Neural progenitor cell (in vitro differentiated cells): ENCODE measurements at regions not wholly inside any gene's neighbourhood (a gene's known extent, or its start where the extent isn't known, plus 50 kb on each side); places are given as distances from the start of the nearest gene placed in this dataset.

Experiments used
- DNase-seq: peaks from one replicate; pipeline ENCODE4 v3.0.0-alpha.2; 2016; ENCODE audit warnings: low spot score
- H2AFZ ChIP-seq: fragments of 200-600 bp; sonication (generic); replicated peaks from 2 replicates; pipeline ENCODE4 v1.6.1; 2016; ENCODE audit warnings: antibody characterized with exemption
- H3F3A ChIP-seq: fragments of 200-600 bp; sonication (generic); 2 replicates; pipeline ENCODE4 v1.6.1; 2016; ENCODE audit warnings: antibody characterized with exemption, low read depth
- H3K27ac ChIP-seq: fragments of 200-600 bp; sonication (generic); 2 replicates; pipeline ENCODE4 v1.5.1; 2016; ENCODE audit warnings: mild to moderate bottlenecking
- H3K27me3 ChIP-seq: fragments of 200-600 bp; sonication (generic); 2 replicates; pipeline ENCODE4 v1.6.1; 2016; ENCODE audit warnings: mild to moderate bottlenecking, moderate library complexity
- H3K36me3 ChIP-seq: fragments of 200-600 bp; sonication (generic); 2 replicates; pipeline ENCODE4 v1.5.1; 2016
- H3K4me1 ChIP-seq: fragments of 200-600 bp; sonication (generic); 2 replicates; pipeline ENCODE4 v1.6.1; 2016; ENCODE audit warnings: mixed run types
- H3K4me2 ChIP-seq: fragments of 200-600 bp; sonication (generic); 2 replicates; pipeline ENCODE4 v1.6.1; 2016
- H3K4me3 ChIP-seq: fragments of 200-600 bp; sonication (generic); 2 replicates; pipeline ENCODE4 v1.5.1; 2016
- H3K79me2 ChIP-seq: fragments of 200-600 bp; sonication (generic); 2 replicates; pipeline ENCODE4 v1.6.1; 2016; ENCODE audit warnings: low read depth
- H3K9ac ChIP-seq: fragments of 200-600 bp; sonication (generic); 2 replicates; pipeline ENCODE4 v1.6.1; 2016
- H3K9me3 ChIP-seq: fragments of 200-600 bp; sonication (generic); 2 replicates; pipeline ENCODE4 v1.5.1; 2016; ENCODE audit warnings: low read depth
- H4K20me1 ChIP-seq: fragments of 200-600 bp; sonication (generic); 2 replicates; pipeline ENCODE4 v1.6.1; 2016; ENCODE audit warnings: low read depth
- H3K27ac Mint-ChIP-seq: 3 replicates; pipeline ENCODE4 v1.8.0; 2021; ENCODE audit warnings: mixed read lengths
- H3K27me3 Mint-ChIP-seq: 2 replicates; pipeline ENCODE4 v1.8.0; 2022; ENCODE audit warnings: low read depth, mild to moderate bottlenecking, inconsistent platforms, moderate library complexity, mixed read lengths; ENCODE audit not compliant: insufficient read depth
- H3K36me3 Mint-ChIP-seq: 3 replicates; pipeline ENCODE4 v1.8.0; 2021; ENCODE audit warnings: mixed read lengths
- H3K4me1 Mint-ChIP-seq: 3 replicates; pipeline ENCODE4 v1.8.0; 2021; ENCODE audit warnings: mixed read lengths
- H3K4me3 Mint-ChIP-seq: 3 replicates; pipeline ENCODE4 v1.8.0; 2021; ENCODE audit warnings: mild to moderate bottlenecking, moderate library complexity, mixed read lengths
- H3K9me3 Mint-ChIP-seq: 3 replicates; pipeline ENCODE4 v1.8.0; 2020; ENCODE audit warnings: mixed read lengths
- CTCF ChIP-seq: fragments of 200-600 bp; sonication (generic); IDR thresholded peaks from 2 replicates; pipeline ENCODE4 v1.5.1; 2017; ENCODE audit warnings: antibody characterized with exemption, mild to moderate bottlenecking
- EZH2 ChIP-seq: fragments of 200-600 bp; sonication (generic); IDR thresholded peaks from 2 replicates; pipeline ENCODE4 v1.6.1; 2017; ENCODE audit warnings: antibody characterized with exemption, mild to moderate bottlenecking, moderate library complexity
- EZH2phosphoT487 ChIP-seq: fragments of 200-600 bp; sonication (generic); IDR thresholded peaks from 2 replicates; pipeline ENCODE4 v1.6.1; 2017; ENCODE audit warnings: antibody characterized with exemption

- no peak for DNase-seq
- H3K36me3 ChIP-seq: no peaks in the 10 kb centered on the region
- H3K27me3 ChIP-seq: no peaks in the 10 kb centered on the region
- H3K4me2 ChIP-seq: no peak overlapping the region
- Mint-ChIP-seq H3K27me3 (no peaks in the 10 kb centered on the region), H3K9me3 (no peaks in the 10 kb centered on the region), H3K36me3 (no peaks in the 10 kb centered on the region), H3K4me3 (no peak overlapping the region), H3K27ac (no peak overlapping the region), H3K4me1 (peaks cover 16% of the 10 kb centered on the region)
- H3K27ac ChIP-seq: no peak overlapping the region
- H3K4me3 ChIP-seq: no peak overlapping the region
- no peak for TF ChIP-seq EZH2phosphoT487
- TF ChIP-seq CTCF: no peak
- peaks cover 26% of the 10 kb centered on the region for H3K4me1 ChIP-seq
- H3K79me2 ChIP-seq: no peaks in the 10 kb centered on the region
- H3K9ac ChIP-seq: no peak overlapping the region
- H2AFZ ChIP-seq: no peak overlapping the region
- H4K20me1 ChIP-seq: no peaks in the 10 kb centered on the region
- peaks cover 21% of the 10 kb centered on the region for H3F3A ChIP-seq
- H3K9me3 ChIP-seq: no peaks in the 10 kb centered on the region
Observed at GRCh38 chr4:138728566-138728965, 287.0 kb upstream of the NOCT start.

GRCh38 chr4:138727731-138728130 is 287.9 kb upstream of the NOCT start:
- Histone ChIP-seq H3K79me2 (no peaks in the 10 kb centered on the region), H3K4me1 (peaks cover 30% of the 10 kb centered on the region)
- no peaks in the 10 kb centered on the region for H3K36me3 Mint-ChIP-seq

GRCh38 chr4:138724530-138724929 is 291.1 kb upstream of the NOCT start:
- Histone ChIP-seq H3K4me2 (peak overlapping the region; percentile 78), H3F3A (peaks cover 23% of the 10 kb centered on the region), H2AFZ (peak overlapping the region; percentile 52), H3K79me2 (no peaks in the 10 kb centered on the region), H3K9ac (no peak overlapping the region), H3K27ac (peak overlapping the region; percentile 23), H4K20me1 (no peaks in the 10 kb centered on the region), H3K36me3 (no peaks in the 10 kb centered on the region), H3K9me3 (no peaks in the 10 kb centered on the region), H3K27me3 (no peaks in the 10 kb centered on the region), H3K4me1 (peaks cover 42% of the 10 kb centered on the region), H3K4me3 (peak overlapping the region; percentile 22)
- Mint-ChIP-seq H3K27ac (no peak overlapping the region), H3K4me3 (no peak overlapping the region), H3K4me1 (peaks cover 16% of the 10 kb centered on the region), H3K27me3 (no peaks in the 10 kb centered on the region), H3K36me3 (no peaks in the 10 kb centered on the region), H3K9me3 (no peaks in the 10 kb centered on the region)
- TF ChIP-seq EZH2: no peak
- no peak for TF ChIP-seq EZH2phosphoT487
- no peak for TF ChIP-seq CTCF
- peak; percentile 67 for DNase-seq

More at GRCh38 chr4:138727731-138728130, 287.9 kb upstream of the NOCT start:
- H3K27me3 Mint-ChIP-seq: no peaks in the 10 kb centered on the region
- Histone ChIP-seq H2AFZ (no peak overlapping the region), H3K4me2 (no peak overlapping the region), H3K4me3 (no peak overlapping the region), H3K9me3 (no peaks in the 10 kb centered on the region), H3K27ac (no peak overlapping the region), H3K36me3 (no peaks in the 10 kb centered on the region), H3K27me3 (no peaks in the 10 kb centered on the region), H3K9ac (no peak overlapping the region), H3F3A (peaks cover 23% of the 10 kb centered on the region), H4K20me1 (no peaks in the 10 kb centered on the region)
- no peak overlapping the region for H3K27ac Mint-ChIP-seq
- no peak for DNase-seq
- H3K9me3 Mint-ChIP-seq: no peaks in the 10 kb centered on the region
- no peak for TF ChIP-seq EZH2phosphoT487
- TF ChIP-seq CTCF: no peak
- no peak for TF ChIP-seq EZH2
- peaks cover 16% of the 10 kb centered on the region for H3K4me1 Mint-ChIP-seq
- H3K4me3 Mint-ChIP-seq: no peak overlapping the region
